Breast epithelium (tissue), 4 donors: ENCODE measurements at regions not wholly inside any gene's neighbourhood (a gene's known extent, or its start where the extent isn't known, plus 50 kb on each side); places are given as distances from the start of the nearest gene placed in this dataset.

Source experiments
- DNase-seq, 2 donors: peaks; one replicate each; pipeline ENCODE4 v3.0.0-alpha.2; 2019; ENCODE audit warnings: low spot score in 2 of 2
- H3K27ac ChIP-seq, 2 donors: fragments of 200-600 bp; sonication (generic) in 1 of 2; one replicate each; pipeline ENCODE4 v1.5.1; 2016 to 2019; ENCODE audit warnings: mild to moderate bottlenecking in 1 of 2
- H3K27me3 ChIP-seq, 2 donors: fragments of 200-600 bp; sonication (generic) in 1 of 2; one replicate each; pipeline versions ENCODE4 v1.5.1 to v1.6.0; 2017 to 2019; ENCODE audit warnings: control low read depth in 1 of 2, mild to moderate bottlenecking in 1 of 2
- H3K36me3 ChIP-seq: fragments of 200-600 bp; one replicate; pipeline ENCODE4 v1.5.1; 2019
- H3K4me1 ChIP-seq, 2 donors: fragments of 200-600 bp; sonication (generic); one replicate each; pipeline ENCODE4 v1.5.1; 2016 to 2019; ENCODE audit warnings: control low read depth in 1 of 2
- H3K4me3 ChIP-seq, 3 donors: fragments of 200-600 bp; sonication (generic); 1 replicate in 2 of 3; 2 replicates in 1 of 3; pipeline ENCODE4 v1.5.1; 2016 to 2019; ENCODE audit warnings: mild to moderate bottlenecking in 3 of 3, moderate library complexity in 2 of 3
- H3K9me3 ChIP-seq, 2 donors: fragments of 200-600 bp; sonication (generic) in 1 of 2; one replicate each; pipeline ENCODE4 v1.5.1; 2016 to 2019; ENCODE audit warnings: control low read depth in 1 of 2
- POLR2A ChIP-seq: fragments of 450-650 bp; IDR thresholded peaks from one replicate; pipeline ENCODE4 v1.6.1; 2016; ENCODE audit warnings: antibody characterized with exemption, mild to moderate bottlenecking, moderate library complexity
- POLR2AphosphoS5 ChIP-seq, 3 donors: sonication (generic); formaldehyde crosslinking; IDR thresholded peaks; one replicate each; pipeline ENCODE4 v1.6.1; 2017; ENCODE audit warnings: antibody characterized with exemption in 3 of 3
- intact Hi-C: fragments of 100-400 bp; cut with DNase I; formaldehyde crosslinking; loops from one replicate; pipeline ENCODE4 v1.15.1; 2023; ENCODE audit warnings: low total_unique reads
- TF ChIP-seq, protein P1 (sequence below), 3 donors: fragments of 450-650 bp; IDR thresholded peaks; one replicate each; pipeline ENCODE4 v1.5.1; 2016 to 2017; ENCODE audit warnings: antibody characterized with exemption in 3 of 3, mild to moderate bottlenecking in 3 of 3, moderate library complexity in 3 of 3

DNA sequence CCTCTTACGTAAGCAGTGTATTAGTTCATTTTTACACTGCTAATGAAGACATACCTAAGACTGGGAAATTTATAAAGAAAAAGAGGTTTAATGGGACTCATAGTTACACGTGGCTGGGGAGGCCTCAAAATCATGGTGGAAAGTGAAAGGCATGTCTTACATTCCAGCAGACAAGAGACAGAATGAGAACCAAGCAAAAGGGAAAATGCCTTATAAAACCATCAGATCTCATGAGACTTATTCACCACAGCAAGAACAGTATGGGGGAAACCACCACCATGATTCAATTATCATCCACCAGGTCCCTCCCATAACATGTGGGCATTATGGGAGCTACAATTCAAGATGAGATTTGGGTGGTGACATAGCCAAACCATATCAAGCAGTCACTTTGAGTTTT is 126.3 kb upstream of the CXCL12 start:
- no peaks in the 10 kb centered on the region for H3K27me3 ChIP-seq
- H3K4me3 ChIP-seq = no peak overlapping the region
- no peaks in the 10 kb centered on the region for H3K9me3 ChIP-seq
- no peak overlapping the region for H3K27ac ChIP-seq
- DNase-seq = no peak
- intact Hi-C loops = no loop called here
- no peak for TF ChIP-seq POLR2AphosphoS5 (IDR thresholded peaks at IDR 0.05)
- TF ChIP-seq POLR2A = no peak
- TF ChIP-seq, protein P1, sequence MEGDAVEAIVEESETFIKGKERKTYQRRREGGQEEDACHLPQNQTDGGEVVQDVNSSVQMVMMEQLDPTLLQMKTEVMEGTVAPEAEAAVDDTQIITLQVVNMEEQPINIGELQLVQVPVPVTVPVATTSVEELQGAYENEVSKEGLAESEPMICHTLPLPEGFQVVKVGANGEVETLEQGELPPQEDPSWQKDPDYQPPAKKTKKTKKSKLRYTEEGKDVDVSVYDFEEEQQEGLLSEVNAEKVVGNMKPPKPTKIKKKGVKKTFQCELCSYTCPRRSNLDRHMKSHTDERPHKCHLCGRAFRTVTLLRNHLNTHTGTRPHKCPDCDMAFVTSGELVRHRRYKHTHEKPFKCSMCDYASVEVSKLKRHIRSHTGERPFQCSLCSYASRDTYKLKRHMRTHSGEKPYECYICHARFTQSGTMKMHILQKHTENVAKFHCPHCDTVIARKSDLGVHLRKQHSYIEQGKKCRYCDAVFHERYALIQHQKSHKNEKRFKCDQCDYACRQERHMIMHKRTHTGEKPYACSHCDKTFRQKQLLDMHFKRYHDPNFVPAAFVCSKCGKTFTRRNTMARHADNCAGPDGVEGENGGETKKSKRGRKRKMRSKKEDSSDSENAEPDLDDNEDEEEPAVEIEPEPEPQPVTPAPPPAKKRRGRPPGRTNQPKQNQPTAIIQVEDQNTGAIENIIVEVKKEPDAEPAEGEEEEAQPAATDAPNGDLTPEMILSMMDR (IDR thresholded peaks at IDR 0.05) = no peak
- H3K4me1 ChIP-seq = no peaks in the 10 kb centered on the region
- H3K36me3 ChIP-seq = no peaks in the 10 kb centered on the region

DNA sequence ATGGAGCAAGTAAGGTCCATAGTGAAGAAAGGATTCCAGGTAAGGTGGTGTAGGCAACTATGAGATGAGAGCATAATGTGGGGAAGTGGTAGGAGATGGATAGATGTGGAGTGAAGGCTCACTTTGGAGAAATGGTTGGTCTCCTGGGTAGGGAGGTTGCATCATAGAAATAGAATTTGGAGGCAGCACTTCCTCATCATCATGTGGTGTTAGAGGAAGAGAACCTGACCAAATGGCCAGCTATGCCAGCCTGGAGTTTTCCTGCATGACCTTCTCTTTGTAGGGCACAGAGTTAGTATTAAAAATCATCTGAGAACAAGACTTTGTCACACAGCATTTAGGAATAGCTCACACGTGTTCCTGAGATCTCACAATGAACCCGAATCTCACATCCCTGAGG is 126.7 kb upstream of the CXCL12 start:
- Histone ChIP-seq H3K4me3 (no peak overlapping the region), H3K36me3 (no peaks in the 10 kb centered on the region), H3K27ac (no peak overlapping the region), H3K4me1 (no peaks in the 10 kb centered on the region), H3K9me3 (no peaks in the 10 kb centered on the region), H3K27me3 (no peaks in the 10 kb centered on the region)
- TF ChIP-seq, protein P1 (IDR thresholded peaks at IDR 0.05) = no peak
- no peak for TF ChIP-seq POLR2A
- no peak for TF ChIP-seq POLR2AphosphoS5 (IDR thresholded peaks at IDR 0.05)
- intact Hi-C loops = no loop called here
- no peak for DNase-seq

DNA sequence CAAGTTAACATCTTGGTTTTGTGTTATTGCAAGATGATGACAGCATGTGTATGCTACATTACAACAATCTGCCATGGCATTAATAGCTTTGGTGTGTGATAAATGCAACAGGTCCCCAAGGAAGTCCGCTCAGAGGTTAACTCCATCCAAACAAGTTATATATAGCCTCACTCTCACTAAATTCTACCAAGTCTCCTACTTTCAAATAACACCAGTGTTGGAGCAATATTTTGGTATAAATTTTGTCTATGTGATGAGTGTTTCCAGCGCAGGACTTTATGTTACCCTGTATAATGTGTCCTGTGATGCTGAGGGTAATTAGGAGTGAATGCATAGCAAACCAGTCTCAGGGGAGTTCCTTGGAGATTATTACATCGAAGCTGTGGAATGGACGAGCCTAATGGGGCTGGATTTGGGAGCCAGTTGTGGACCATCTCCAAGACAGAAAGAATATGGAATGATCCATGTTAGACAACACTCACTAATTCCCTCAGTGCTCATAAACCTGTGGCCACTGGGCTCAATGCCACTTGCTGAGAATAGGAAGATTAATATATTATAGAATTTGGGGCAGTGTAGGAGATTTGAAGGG is 127.6 kb upstream of the CXCL12 start:
- intact Hi-C loops = no loop called here
- Histone ChIP-seq H3K4me1 (no peaks in the 10 kb centered on the region), H3K9me3 (no peaks in the 10 kb centered on the region), H3K4me3 (no peak overlapping the region), H3K27me3 (no peaks in the 10 kb centered on the region), H3K27ac (no peak overlapping the region), H3K36me3 (no peaks in the 10 kb centered on the region)
- TF ChIP-seq POLR2A (no peak), POLR2AphosphoS5 (IDR thresholded peaks at IDR 0.05) (no peak)
- TF ChIP-seq, protein P1 (IDR thresholded peaks at IDR 0.05) = no peak
- DNase-seq = no peak

DNA sequence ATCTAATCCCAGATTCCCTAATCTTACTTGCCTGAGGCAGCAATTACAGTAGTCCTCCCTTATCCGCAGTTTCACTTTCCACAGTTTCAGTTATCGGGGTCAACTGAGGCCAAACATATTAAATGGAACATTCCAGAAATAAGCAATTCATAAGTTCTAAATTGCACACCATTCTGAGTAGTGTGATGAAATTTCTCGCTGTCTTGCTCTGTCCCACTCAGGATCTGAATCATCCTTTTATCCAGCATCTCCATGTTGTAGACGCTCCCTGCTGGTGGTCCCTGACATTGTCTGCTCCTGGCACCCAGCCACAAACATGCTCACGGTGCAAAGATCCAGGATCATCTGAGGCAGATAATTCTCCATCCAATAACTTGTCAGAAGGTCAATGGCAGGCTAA is 128.7 kb upstream of the CXCL12 start:
- H3K27me3 ChIP-seq = no peaks in the 10 kb centered on the region
- DNase-seq = no peak
- H3K4me1 ChIP-seq = no peaks in the 10 kb centered on the region
- no peaks in the 10 kb centered on the region for H3K36me3 ChIP-seq
- no peak overlapping the region for H3K27ac ChIP-seq
- H3K4me3 ChIP-seq = no peak overlapping the region
- no peaks in the 10 kb centered on the region for H3K9me3 ChIP-seq
- intact Hi-C loops = no loop called here
- TF ChIP-seq, protein P1 (IDR thresholded peaks at IDR 0.05) = no peak
- no peak for TF ChIP-seq POLR2A
- no peak for TF ChIP-seq POLR2AphosphoS5 (IDR thresholded peaks at IDR 0.05)

DNA sequence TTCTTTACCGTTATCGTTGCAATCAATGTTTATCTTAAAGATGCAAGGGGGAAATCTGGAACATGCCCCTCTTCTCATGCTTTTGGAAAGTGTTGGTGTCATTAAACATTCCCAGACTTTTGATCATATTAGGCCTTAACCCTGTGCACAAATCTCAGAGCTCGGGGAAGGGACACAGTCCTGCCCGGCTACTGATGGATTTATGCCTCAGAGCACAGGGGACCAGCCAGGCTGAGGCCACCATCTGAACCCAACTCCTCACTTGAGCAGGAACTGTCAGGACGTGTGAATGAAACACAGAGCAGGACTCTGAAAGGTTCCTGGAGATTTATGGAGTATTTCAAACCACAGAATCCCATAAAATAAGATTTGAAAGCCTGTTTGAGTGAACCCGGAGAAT is 132.0 kb upstream of the CXCL12 start:
- Histone ChIP-seq H3K36me3 (no peaks in the 10 kb centered on the region), H3K4me3 (no peak overlapping the region), H3K9me3 (no peaks in the 10 kb centered on the region), H3K27ac (no peak overlapping the region), H3K4me1 (no peaks in the 10 kb centered on the region), H3K27me3 (no peaks in the 10 kb centered on the region)
- TF ChIP-seq POLR2A (no peak), POLR2AphosphoS5 (IDR thresholded peaks at IDR 0.05) (no peak)
- TF ChIP-seq, protein P1 (IDR thresholded peaks at IDR 0.05) = no peak
- intact Hi-C loops = no loop called here
- DNase-seq = no peak
